Endometrium (tissue), 2 donors: ENCODE measurements at regions not wholly inside any gene's neighbourhood (a gene's known extent, or its start where the extent isn't known, plus 50 kb on each side); places are given as distances from the start of the nearest gene placed in this dataset.

Experiments
- FAIRE-seq: peaks from 2 replicates; lab custom pipeline; 2012; peaks lifted over from hg19 to GRCh38; lab: Jason Lieb, UNC
- donor health status: control.
- donor health status: control.

DNA sequence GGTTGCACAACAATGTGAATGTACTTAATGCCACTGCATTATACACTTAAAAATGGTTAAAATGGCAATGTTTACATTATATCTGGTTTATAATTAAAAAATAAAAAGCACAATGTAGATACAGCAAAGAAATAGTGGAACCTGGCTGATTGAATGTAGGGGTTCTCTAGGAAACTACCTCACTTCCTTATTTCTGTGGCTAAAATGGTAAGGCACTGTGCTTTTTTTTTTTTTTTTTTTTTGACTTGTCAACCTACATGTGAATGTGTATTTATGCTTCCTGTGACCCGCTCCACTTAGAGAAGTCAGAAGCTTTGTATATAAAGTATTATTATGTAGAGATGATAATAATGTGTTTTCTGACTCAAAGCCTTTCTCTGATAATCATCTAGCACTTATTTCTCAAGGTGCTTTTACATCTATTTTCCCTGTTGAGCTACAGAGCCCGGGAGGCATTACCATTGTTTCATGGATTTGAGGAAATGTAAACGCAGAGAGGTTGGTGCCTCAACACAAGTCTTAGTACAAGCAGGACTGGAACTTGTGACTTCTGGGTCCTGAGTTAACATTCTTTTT, 55.0 kb downstream of the SOX4 start:
- FAIRE-seq, result no peak

DNA sequence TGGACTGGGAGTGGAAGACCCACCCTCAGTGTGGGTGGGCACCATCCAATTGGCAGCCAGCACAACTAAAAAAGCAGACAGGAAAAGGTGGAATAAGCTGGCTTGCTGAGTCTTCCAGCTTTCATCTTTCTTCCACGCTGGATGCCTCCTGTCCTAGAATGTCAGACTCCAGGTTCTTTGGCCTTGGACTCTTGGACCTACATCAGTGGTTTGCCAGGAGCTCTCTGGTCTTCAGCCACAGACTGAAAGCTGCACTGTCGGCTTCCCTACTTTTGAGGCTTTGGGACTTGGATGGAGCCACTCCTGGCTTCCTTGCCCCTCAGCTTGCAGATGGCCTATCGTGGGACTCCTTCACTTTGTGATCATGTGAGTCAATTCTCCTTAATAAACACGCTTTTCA, 59.8 kb downstream of the SOX4 start:
- FAIRE-seq, result no peak

DNA sequence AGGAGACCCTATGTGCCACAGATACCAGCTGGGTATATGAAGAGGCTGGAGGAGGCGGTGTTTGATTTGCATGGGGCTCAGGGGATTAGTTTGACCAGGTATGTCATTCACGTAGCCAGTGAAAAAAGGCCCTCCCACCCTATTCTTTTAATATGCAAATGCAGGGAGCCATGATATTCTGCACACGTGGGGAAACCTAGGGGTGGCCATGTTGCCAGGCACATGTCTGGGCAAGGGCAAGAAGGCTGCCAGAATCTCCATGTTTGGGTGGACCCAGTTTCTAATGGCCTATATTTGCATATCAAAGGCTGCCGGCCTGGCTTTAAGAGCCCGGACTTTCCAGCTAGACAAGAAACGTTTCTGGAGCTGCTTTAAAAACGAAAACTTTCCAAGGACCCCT, 60.4 kb downstream of the SOX4 start:
- FAIRE-seq, result no peak

DNA sequence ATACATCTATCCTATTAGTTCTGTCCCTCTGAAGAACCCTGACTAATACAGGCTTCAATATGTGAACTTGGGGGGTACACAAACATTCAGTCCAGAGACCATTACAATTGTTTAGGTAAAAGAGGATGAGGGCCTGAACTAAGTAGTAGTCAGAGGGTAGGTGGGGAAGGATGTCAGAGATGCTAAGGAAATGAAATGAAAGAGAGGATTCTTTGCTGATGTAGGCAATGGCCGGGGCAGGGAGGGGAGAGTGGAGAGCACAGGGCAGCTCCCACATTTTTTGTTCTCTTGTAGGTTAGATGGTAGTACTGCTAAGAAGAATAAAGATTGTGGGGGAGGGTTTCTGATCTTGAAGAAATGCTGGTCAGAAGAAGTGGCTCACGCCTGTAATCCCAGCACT, 60.8 kb downstream of the SOX4 start:
- no peak for FAIRE-seq

DNA sequence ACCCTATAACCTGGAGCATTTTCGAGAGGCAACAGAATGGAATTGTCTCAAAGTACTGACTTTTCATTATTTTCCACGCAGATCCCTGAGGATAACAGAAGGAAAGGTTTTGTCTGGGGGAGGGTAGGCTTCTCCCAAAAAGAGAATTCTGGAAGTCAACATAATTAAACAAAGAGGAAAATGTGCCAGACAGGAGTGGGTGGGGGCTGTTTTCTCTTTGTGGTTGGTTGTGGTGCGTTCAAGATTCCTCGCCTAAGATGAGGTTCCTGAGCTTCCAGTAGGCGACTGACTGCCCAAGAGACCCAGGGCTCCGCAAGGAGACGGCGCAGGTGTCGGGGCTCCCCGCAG, 70.4 kb downstream of the SOX4 start:
- no peak for FAIRE-seq

DNA sequence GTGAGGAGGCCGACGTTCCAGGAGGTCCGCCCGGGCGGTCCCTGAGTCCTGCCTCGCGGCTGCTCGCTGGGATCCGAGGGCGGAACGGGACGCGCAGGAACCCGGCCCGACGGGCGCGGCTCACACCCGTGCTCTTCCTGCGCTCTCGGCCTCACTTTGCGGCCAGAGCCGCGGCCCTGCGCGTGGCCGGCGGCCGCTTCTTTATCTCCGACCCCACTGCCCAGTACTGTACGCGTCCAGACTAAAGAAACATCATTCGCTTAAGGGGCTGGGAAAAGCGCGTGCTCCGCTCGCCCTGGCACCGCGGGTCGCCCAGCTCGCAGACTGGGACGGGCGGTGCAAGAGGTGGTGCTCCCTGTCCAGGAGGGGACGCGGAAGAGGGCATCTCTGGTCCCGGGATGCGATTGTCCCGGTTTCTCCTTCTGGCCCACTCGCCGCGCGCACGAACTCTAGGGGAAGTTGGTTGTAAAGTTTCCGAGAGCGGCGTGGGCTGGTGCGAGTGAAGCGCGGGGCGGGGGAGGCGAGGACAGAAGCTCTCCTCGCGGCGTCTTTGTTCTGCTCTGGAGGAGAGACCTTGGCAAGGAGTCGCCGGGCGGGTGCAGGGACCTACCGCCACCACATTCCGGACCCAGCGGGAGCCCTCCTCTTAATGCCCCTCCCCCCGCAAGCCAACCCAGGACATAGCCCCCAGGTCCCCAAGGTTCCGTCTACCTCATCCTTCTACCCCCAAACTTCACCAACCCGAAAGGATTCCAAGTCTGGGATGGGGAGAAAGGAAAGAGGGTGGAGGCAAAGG, 71.0 kb downstream of the SOX4 start:
- no peak for FAIRE-seq

DNA sequence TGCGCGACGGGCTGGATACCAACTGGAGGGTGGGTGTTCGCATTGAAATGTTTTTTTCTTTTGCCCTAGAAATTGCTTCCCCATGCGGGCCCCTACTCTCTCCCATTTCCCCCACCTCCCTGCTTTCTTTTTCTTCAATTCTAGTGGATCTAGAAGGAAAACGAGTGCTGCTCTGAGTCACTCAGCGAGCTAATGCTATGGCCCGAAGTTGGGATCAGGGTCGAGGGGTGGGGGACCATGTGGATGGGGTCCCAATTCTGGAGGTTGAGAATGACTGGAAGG, 71.5 kb downstream of the SOX4 start:
- FAIRE-seq, result no peak

DNA sequence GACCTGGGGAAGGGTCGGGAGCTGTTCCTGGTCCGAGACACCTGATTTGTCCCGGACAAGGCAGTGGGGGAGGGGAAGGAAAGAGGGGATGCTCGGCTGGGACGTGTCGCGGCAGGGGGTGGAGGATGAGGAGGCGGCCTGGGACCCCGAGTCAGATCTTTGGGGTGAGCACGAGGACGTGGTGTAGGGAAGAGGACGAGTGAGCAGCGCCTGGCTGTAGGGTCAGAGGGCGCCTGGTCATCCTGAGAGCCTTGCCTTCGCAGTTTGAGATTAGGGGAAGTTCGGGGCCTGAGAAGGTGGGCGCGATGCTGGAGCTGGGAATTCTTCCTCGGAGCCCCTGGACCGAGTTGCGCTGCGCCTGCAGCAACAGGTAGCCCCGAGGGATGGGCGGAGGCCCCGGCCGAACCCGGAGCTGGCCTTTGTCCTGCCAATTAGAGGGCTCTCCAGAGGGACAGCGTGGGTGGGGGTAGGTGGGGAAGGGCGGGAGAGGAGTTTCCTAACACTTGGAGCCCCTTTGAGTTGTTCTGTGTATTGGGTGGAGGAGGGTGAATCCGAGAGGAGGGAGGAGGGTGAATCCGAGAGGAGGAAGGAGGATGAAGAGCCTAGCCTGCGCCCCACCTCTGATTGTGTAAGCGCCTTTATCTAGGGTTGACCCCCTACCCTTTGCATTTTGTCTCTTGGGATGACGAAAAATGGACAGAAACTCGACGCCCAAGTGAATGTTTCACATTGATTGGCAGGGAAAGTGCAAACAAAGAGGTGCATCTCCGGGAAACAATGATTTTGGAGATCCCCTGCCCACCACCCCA, 72.0 kb downstream of the SOX4 start:
- FAIRE-seq, result no peak

DNA sequence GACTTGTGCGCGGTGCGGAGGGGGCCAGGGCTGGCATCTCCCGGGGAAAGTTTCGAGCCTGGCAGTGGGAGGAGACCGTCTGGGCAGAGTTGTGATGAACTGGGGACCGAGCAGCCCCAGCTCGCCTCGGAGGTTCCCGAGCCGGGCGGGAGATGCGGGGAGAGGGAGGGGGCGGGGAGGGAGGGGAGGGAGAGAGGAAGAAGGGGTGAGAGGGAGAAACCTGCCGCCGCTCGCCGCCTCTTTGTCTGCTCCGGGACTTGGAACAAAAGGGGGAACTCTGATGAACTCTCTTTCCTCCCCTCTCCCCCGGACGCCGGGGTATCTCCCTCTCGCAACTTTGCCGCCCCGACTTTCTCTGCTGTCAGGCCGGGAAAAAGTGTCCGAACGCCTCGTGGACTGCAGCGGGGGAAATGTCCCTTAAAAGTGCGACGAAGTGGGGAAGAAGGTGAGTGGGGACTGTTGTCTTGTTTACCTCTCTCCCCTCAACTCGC, 72.7 kb downstream of the SOX4 start:
- FAIRE-seq, result no peak

DNA sequence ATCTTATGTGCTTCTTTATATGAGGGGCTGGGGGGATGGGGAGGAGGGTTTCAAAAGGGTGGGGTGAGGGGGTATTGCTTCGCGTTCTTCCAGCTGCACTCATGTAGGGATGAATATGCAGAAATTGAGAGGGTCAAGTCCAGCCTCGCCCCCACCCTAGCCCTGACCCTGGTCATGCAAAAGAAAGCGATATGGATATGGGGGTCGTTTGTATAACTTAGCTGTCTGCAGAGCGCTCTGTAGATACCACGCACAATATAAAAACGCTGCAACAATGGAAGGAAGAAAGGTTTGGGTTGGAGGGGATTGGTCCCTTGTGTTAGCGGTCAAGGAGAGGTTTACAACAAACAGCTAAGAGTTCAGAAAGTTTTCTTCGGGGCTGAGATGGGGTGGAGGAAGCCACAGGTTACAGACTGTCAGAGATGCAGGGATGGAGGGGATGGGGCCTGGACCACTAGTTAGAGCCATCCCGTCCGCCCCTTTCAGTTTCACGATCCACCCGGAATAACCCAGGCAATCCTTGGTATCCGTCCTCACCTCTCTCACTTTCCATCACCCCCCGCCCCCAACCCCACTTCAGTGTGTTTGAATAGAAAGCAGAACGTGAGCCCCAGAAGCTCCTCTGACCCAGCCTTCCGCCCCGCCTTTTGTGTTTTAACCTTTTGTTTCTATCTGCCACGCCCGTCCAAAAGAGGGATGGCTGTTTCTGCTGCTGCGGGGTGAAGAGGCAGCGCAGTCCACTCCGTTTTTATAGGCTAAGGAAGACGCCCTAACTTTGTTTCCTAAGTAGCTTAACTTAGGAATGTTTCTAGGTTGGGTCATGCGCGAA, 73.5 kb downstream of the SOX4 start:
- no peak for FAIRE-seq

DNA sequence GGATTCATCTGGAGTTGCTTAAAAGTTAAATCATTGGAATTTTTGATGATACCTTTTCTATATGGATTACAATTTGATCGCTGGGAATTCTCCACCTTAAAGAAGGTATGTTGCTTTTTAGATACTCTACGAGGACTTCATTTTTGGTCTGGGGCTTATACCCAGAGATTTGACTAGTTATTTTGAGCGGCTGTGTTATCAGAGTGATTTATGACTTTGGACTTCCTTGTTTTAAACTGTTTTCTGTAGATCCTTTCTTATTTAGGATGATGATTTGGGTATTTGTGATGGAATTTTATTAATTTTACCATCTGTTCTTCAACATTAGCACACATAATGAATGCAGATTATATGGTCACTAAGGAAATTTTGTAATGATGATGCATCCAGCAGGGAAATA, 75.2 kb downstream of the SOX4 start:
- FAIRE-seq, result no peak

DNA sequence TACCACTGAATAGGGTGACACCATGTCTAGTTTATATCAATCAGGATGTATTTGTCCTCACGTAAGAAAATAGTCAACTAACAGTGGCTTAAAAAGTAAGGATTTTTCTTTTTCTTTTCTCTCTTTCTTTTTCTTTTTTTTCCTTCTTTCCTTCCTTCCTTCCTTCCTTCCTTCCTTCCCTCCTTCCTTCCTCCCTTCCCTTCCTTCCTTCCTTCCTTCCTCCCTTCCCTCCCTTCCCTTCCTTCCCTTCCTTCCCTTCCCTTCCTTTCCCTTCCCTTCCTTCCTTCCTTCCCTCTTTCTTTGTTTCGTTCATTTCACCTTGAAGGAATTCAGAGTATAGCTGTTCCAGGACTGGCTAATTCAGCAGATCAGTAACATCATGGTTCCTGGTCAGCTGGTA, 83.2 kb downstream of the SOX4 start:
- no peak for FAIRE-seq

DNA sequence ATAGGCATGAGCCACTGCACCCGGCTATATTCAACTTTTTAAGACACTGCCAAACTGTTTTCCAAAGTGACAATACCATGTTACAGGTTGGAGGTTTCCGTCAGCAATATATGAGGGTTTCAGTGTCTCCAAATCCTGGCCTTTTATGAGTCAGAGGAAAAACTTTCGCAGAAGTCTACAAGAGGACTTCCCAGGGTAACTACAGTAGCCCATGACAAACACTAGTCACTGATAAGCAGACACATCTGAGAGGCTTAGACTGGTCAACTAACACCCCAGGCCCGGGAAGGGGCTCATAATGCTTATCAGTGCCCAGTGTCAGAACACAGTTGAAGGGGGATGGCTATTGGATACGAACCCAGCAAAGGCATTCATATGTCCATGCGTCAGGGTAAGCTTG, 85.4 kb downstream of the SOX4 start:
- FAIRE-seq, result no peak

DNA sequence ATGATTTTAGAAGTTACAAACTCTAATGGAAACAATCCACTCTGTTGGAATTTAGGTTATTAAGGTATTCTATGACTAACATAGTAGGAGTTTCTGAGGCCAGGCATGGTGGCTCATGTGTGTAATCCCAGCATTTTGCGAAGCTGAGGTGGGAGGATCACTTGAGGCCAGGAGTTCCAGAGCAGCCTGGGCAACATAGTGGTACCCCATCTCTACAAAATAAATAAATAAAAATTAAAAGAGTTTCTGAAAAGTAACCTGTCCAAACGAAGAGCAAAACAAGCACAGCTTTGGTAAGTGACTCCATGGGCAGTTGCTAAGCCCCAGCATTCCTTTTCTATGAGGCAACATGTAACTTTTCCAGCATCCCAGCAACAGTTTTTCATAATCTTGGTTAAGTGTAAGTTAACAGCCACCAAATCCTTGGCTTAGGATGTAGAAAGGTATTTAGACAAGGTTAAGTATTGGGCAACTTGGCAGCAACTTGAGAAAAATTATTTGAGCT, 86.3 kb downstream of the SOX4 start:
- FAIRE-seq, result no peak

DNA sequence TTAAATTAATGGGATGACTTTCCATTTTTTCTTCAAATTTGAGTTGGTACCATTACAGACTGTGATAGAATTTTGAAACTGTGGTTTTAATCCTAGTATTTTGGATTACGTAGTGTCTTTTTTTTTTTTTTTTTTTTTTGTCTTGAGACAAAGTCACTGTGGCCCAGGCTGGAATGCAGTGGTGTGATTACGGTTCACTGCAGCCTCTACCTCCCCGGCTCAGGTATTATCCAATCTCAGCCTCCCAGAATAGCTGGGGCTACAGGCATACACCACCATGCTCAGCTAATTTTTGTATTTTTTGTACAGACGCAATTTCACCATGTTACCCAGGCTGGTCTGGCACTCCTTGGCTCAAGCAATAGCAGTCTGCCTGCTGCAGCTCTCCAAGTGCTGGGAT, 87.1 kb downstream of the SOX4 start:
- no peak for FAIRE-seq

DNA sequence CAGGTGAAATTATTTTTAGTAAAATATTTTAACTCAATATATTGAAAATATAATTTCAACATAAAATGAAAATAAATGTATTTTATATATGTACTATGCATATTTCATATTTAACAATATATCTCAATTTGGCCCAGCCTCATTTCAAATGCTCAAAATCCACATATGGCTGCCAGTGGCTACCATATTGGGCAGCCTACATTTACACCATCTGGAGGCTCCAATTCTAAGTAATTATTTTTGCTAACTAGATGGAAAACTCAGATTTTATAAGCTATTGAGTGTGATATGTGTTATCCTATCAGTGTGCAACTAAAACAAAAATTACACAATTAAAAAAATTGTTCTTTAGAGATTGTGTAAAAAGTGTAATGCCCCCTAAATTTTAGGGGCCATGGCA, 96.9 kb downstream of the SOX4 start:
- no peak for FAIRE-seq

DNA sequence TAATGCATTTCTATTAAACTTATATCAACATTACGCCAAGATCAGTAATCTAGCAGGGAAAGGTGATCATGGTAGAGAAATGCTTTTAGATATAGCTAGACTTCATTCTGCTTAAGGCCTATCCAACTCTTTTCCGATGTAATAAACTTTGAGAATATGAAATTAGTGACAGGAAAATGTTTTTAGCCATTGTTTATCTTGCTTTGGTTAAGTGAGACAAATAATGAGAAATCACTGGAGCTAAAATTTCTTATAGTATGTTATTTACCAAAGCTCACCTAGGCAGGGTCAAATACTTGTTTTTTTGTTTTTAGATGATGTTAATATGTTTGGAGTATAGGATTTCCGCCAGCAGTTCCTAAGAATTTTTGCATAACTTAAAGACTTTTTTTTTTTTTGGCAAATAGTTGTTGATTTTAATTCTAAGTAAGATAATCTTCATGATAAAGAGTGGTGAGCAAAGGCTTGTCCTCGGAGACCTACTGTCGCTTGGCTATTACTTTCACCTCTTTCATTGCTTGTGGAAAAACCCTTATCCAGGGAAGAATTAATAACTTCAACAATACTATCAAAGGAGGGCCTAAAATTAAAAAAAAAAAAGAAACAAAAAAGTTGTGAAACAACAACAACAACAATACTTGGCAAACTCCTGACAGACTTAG, 98.3 kb downstream of the SOX4 start:
- peak; percentile 8 for FAIRE-seq

DNA sequence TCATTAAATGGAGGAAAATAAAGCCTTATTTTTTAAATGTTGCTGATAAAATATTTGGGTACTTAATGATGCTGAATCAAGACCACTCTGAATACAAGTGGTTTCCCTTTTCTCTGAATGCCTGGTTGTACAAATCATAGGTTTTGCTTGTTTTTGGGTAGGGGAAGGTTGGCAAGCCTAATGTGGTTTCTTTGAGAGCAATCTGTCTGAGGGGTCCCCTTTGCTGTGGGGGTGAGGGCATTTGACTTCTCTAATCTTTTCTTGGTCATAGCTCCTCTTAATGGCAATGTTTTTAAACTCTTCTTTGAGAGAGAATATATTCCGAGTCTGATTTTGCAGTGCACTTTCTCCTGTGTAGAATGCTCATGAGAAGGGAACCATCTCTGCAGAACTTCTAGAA, 99.2 kb downstream of the SOX4 start:
- FAIRE-seq, result no peak

DNA sequence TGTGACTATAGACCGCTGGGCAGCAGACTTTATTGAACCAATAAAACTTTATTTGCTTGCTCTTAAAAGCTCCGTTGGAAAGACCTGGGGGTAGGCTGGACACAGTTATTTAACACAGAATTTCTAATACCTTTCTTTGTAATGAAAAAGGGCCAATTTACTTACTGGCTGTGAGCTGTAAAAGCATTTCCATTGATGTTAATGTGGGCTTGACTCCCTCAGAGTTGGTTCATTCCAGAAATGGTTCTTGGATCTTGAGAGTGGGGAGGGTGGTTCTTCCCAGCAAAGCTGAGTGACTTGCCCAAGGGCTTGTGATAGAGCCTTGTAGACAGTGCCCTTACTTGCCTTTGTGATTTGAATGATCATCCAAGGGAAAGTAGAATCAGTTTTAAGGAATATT, 100.6 kb downstream of the SOX4 start:
- no peak for FAIRE-seq

DNA sequence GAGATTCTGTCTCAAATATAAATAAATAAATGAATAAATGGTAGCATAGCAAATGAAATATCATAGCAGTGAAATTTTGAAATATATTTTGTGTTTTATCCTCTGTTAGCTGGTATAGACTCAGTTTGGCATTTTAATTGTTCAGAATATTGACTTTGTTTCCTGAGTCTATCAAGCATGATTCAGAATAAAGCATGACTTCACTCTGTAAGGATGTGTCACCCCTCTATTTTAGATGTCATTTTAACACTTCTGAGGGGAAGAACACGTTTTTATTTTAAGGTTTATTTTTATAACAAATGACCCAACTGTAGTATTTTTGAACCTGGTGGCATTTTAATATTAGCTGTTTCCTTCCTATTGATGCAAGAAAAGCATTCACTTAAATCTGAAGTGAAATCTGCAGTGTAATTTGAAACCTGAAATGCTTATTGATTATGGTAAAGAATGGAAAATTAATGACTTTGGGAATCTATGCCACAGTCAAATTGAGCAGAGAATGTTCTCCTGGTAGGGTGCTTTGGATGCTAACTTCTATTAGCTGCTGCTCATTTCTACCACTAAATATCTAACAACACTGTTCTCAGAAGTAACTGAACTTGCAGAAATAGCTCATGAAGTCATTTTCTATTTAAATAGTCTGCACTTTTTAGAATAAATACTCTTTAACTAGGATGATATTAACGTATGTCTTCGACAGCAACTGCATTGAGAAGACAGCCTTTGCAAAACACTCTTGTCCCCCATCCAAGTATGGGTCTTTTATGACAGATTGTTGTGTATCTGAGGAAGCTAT, 114.2 kb downstream of the SOX4 start:
- FAIRE-seq, result no peak

DNA sequence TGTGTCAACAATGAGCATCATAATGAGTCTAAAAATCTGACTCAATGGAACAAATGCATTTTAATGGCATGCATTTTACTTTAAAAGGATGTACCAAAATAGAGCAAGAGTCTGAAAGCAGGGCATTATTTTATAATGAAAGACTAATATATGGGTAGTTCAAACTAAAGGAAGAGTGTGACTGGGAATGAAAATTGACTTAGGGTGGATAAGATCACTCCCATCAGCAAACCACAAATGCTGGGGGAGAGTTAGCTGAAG, 114.7 kb downstream of the SOX4 start:
- FAIRE-seq, result no peak
